GM23338 (cell line): ENCODE measurements at regions not wholly inside any gene's neighbourhood (a gene's known extent, or its start where the extent isn't known, plus 50 kb on each side); places are given as distances from the start of the nearest gene placed in this dataset.

Source experiments
- CTCF ChIP-seq, 2 experiments: fragments of 200-600 bp in 1 of 2; sonication (generic) in 1 of 2; conservative IDR thresholded peaks; 2 replicates each; pipeline versions ENCODE4 v1.5.1 to v1.6.1; 2016 to 2017; ENCODE audit warnings: antibody characterized with exemption in 2 of 2, low read depth in 2 of 2, mild to moderate bottlenecking in 2 of 2, moderate library complexity in 1 of 2
- ETS1 ChIP-seq: IDR thresholded peaks from 2 replicates; pipeline ENCODE4 v1.6.1; 2016; ENCODE audit warnings: antibody characterized with exemption
- EZH2 ChIP-seq: fragments of 200-600 bp; sonication (generic); IDR thresholded peaks from one replicate; pipeline ENCODE4 v1.8.0; 2017; ENCODE audit warnings: antibody characterized with exemption, mild to moderate bottlenecking, low read depth; ENCODE audit not compliant: unreplicated experiment
- STAT1 ChIP-seq: IDR thresholded peaks from one replicate; pipeline ENCODE4 v1.6.1; 2016; ENCODE audit warnings: antibody characterized with exemption; ENCODE audit not compliant: unreplicated experiment

GRCh38 chr10:131697476-131698128, 203.2 kb upstream of the PPP2R2D start:
- TF ChIP-seq CTCF (conservative IDR thresholded peaks at IDR 0.05; ENCODE audit: low read depth in 2 of 2) (no peak), ETS1 (no peak), EZH2 (no peak), STAT1 (no peak)
